ENCODE measurements at regions not wholly inside any gene's neighbourhood (a gene's known extent, or its start where the extent isn't known, plus 50 kb on each side); places are given as distances from the start of the nearest gene placed in this dataset.

GRCh38 chr1:2930016-2930815, 91.1 kb upstream of the ACTRT2 start (continued):
- no peak for TF ChIP-seq ATOH8 (CRISPR knock-in tag; IDR thresholded peaks at IDR 0.05; ENCODE audit: low read depth)
- no peak for TF ChIP-seq HEYL (CRISPR knock-in tag; IDR thresholded peaks at IDR 0.05)
- no peak for TF ChIP-seq FOXS1 (CRISPR knock-in tag; IDR thresholded peaks at IDR 0.05)

- CTCF ChIA-PET: no interaction called here
- POLR2A ChIA-PET: no interaction called here
- DNase-seq (ENCODE audit: low read depth in 1 of 2, low spot score in 1 of 2) (no peak), FAIRE-seq (no peak), ATAC-seq (no peak)
- Histone ChIP-seq H3K27ac (no peak overlapping the region), H3K4me2 (no peak overlapping the region), H3K4me1 (no peaks in the 10 kb centered on the region), H3K9me3 (no peaks in the 10 kb centered on the region), H3K4me3 (no peak overlapping the region)
- 29% methylated on average over 10 of the region's 36 CpGs for WGBS (ENCODE audit: missing lambda C conversion rate)
- no peak for TF ChIP-seq RAD21 (conservative IDR thresholded peaks at IDR 0.05 in 1 of 2, IDR thresholded peaks at IDR 0.05 in 1 of 2)
Measured at GRCh38 chr1:2930913-2931723, 90.1 kb upstream of the ACTRT2 start.

GRCh38 chr1:2931724-2932401, 89.4 kb upstream of the ACTRT2 start:
- CTCF ChIA-PET: no interaction called here
- H3K9me3 ChIP-seq: no peaks in the 10 kb centered on the region
- TF ChIP-seq MAX (IDR thresholded peaks at IDR 0.05) (no peak), PBX3 (IDR thresholded peaks at IDR 0.05) (no peak), HES2 (IDR thresholded peaks at IDR 0.05) (no peak), ZFP36 (IDR thresholded peaks at IDR 0.05; ENCODE audit: borderline replicate concordance, partially characterized antibody) (no peak), REST (IDR thresholded peaks at IDR 0.05) (no peak), JUNB (IDR thresholded peaks at IDR 0.05) (no peak), HDAC2 (IDR thresholded peaks at IDR 0.05) (no peak), CHD4 (IDR thresholded peaks at IDR 0.05; ENCODE audit: borderline replicate concordance) (no peak), NR3C1 (IDR thresholded peaks at IDR 0.05) (no peak), HOXB5 (CRISPR knock-in tag; IDR thresholded peaks at IDR 0.05) (no peak)
- H3K4me2 ChIP-seq: no peak overlapping the region
- WGBS (ENCODE audit: missing lambda C conversion rate): 21% methylated on average over 12 of the region's 18 CpGs
- H3K4me1 ChIP-seq: no peaks in the 10 kb centered on the region
- no peak overlapping the region for H3K4me3 ChIP-seq
- no peak for DNase-seq (ENCODE audit: low read depth in 1 of 2, low spot score in 1 of 2)
- no peak overlapping the region for H3K27ac ChIP-seq
- no peak for FAIRE-seq
- no peak for ATAC-seq
- POLR2A ChIA-PET: no interaction called here

All from A549 (cell line).